K562 (cell line): ENCODE measurements at regions not wholly inside any gene's neighbourhood (a gene's known extent, or its start where the extent isn't known, plus 50 kb on each side); places are given as distances from the start of the nearest gene placed in this dataset.

Source experiments
- ATAC-seq: fragments of 200-7000 bp; cut with Tn5 transposase; 3 replicates; pipeline ENCODE4 v1.9.1; 2020; ENCODE audit warnings: moderate library complexity
- BruUV-seq: library from RNA; stranded (reverse); fragments of 400-500 nt; replicated peaks from 2 replicates; lab custom pipeline; 2021; lab: Mats Ljungman, UMichigan
- CTCF ChIA-PET: fragments of 300-600 bp; formaldehyde crosslinking; extraction: SDS; loops from one replicate; lab custom pipeline; 2021; ENCODE audit warnings: low intra/inter-chr PET ratio; lab: Yijun Ruan, JAX
- POLR2A ChIA-PET: fragments of 300-600, 350-650 bp; sonication (Branson Sonifier 250); formaldehyde crosslinking; extraction: SDS; loops from one replicate; lab custom pipeline; 2021; ENCODE audit warnings: antibody characterized with exemption, inconsistent platforms; lab: Yijun Ruan, JAX
- DNase-seq, 4 experiments: peaks; one replicate each; pipeline versions ENCODE4 v3.0.0 to v3.0.0-alpha.2; 2011 to 2018; ENCODE audit warnings: low spot score in 3 of 4, mixed read lengths in 3 of 4; ENCODE audit errors: extremely low read depth in 1 of 4
- FAIRE-seq: peaks from 2 replicates; lab custom pipeline; 2011; peaks lifted over from hg19 to GRCh38; lab: Jason Lieb, UNC
- H2AFZ ChIP-seq: 2 replicates; pipeline ENCODE4 v1.6.0; 2011; ENCODE audit warnings: low read depth, low read length, control low read depth, inconsistent platforms
- H3K27ac ChIP-seq: fragments of 200-600 bp; 3 replicates; pipeline ENCODE4 v1.8.0; 2011; ENCODE audit warnings: low read depth, mild to moderate bottlenecking, control low read depth, inconsistent platforms, low read length, moderate library complexity, mixed read lengths; ENCODE audit errors: extremely low read depth
- H3K27me3 ChIP-seq, 2 experiments: fragments of 300-600 bp in 1 of 2; 2 replicates in 1 of 2; 3 replicates in 1 of 2; pipeline versions ENCODE4 v1.6.0 to v1.8.0; 2011; ENCODE audit warnings: inconsistent platforms in 2 of 2, low read length in 2 of 2, mild to moderate bottlenecking in 1 of 2, mixed read lengths in 1 of 2, moderate library complexity in 1 of 2; ENCODE audit not compliant: control insufficient read depth in 2 of 2, insufficient read depth in 2 of 2
- H3K36me3 ChIP-seq: fragments of 300-600 bp; 3 replicates; pipeline ENCODE4 v1.8.0; 2011; ENCODE audit warnings: mild to moderate bottlenecking, low read length, inconsistent platforms; ENCODE audit not compliant: control insufficient read depth, insufficient read depth
- H3K4me1 ChIP-seq, 2 experiments: fragments of 200-600 bp in 1 of 2; replicated peaks in 1 of 2; 2 replicates in 1 of 2; 3 replicates in 1 of 2; pipeline versions ENCODE4 v1.5.1 to v1.8.0; 2011; ENCODE audit warnings: inconsistent platforms in 2 of 2, low read length in 2 of 2, mild to moderate bottlenecking in 1 of 2, mixed read lengths in 1 of 2, moderate library complexity in 1 of 2; ENCODE audit not compliant: control insufficient read depth in 2 of 2, insufficient read depth in 2 of 2
- H3K4me2 ChIP-seq: 2 replicates; pipeline ENCODE4 v1.6.1; 2011; ENCODE audit warnings: low read length, control low read depth, inconsistent platforms, mixed read lengths; ENCODE audit not compliant: insufficient read depth
- H3K4me3 ChIP-seq: fragments of 200-600 bp; sonication (generic), shearing (Covaris generic); 2 replicates; pipeline ENCODE4 v1.5.1; 2016; ENCODE audit warnings: control low read depth, inconsistent platforms
- H3K79me2 ChIP-seq: fragments of 200-600 bp; 3 replicates; pipeline ENCODE4 v1.8.0; 2011; ENCODE audit warnings: low read length, inconsistent platforms; ENCODE audit not compliant: control insufficient read depth, insufficient read depth
- H3K9ac ChIP-seq, 2 experiments: 2 replicates each; pipeline versions ENCODE4 v1.6.0 to v1.6.1; 2011; ENCODE audit warnings: low read depth in 2 of 2, low read length in 2 of 2, control low read depth in 1 of 2, inconsistent platforms in 1 of 2, mild to moderate bottlenecking in 1 of 2, mixed read lengths in 1 of 2; ENCODE audit not compliant: insufficient read depth in 1 of 2
- H3K9me1 ChIP-seq: one replicate; pipeline ENCODE4 v1.6.0; 2011; ENCODE audit warnings: inconsistent platforms, mild to moderate bottlenecking, low read length, moderate library complexity; ENCODE audit not compliant: control insufficient read depth, insufficient read depth
- H3K9me3 ChIP-seq: replicated peaks from 2 replicates; pipeline ENCODE4 v1.5.1; 2011; ENCODE audit warnings: low read depth, low read length, inconsistent platforms; ENCODE audit not compliant: control insufficient read depth, insufficient read depth
- H4K20me1 ChIP-seq: replicated peaks from 2 replicates; pipeline ENCODE4 v1.6.1; 2011; ENCODE audit warnings: low read length, inconsistent platforms, mixed read lengths; ENCODE audit not compliant: control insufficient read depth, insufficient read depth
- LARP7 ChIP-seq: fragments of 450-650 bp; IDR thresholded peaks from 2 replicates; pipeline ENCODE4 v1.6.1; 2016
- SMAD4 ChIP-seq: fragments of 250-450 bp; sonication (Bioruptor Pico); conservative IDR thresholded peaks from 2 replicates; pipeline ENCODE4 v1.8.0; 2021; ENCODE audit warnings: inconsistent platforms, mild to moderate bottlenecking, moderate library complexity
- ZNF561 ChIP-seq: fragments of 450-650 bp; formaldehyde crosslinking; conservative IDR thresholded peaks from 2 replicates; pipeline ENCODE4 v1.4.0; 2020; ENCODE audit warnings: mild to moderate bottlenecking, moderate library complexity
- ZNF764 ChIP-seq: fragments of 250-450 bp; sonication (Bioruptor Pico); IDR thresholded peaks from 2 replicates; pipeline ENCODE4 v1.4.0; 2020; ENCODE audit warnings: low read depth, mild to moderate bottlenecking, moderate library complexity
- WGBS: fragments of 100-300 bp; shearing (Covaris generic); methylation state at CpG from one replicate; pipeline ENCODE4 v1.1.6; 2016; ENCODE audit warnings: low coverage, mixed read lengths; ENCODE audit not compliant: insufficient coverage; ENCODE audit errors: missing lambda C conversion rate; 5-methylcytosine and 5-hydroxymethylcytosine counted together
- in situ Hi-C: fragments of 300-500 bp; cut with MboI; formaldehyde crosslinking; loops from 4 replicates; pipeline ENCODE4 v1.15.0; 2018; ENCODE audit warnings: inconsistent platforms, mixed read lengths
- intact Hi-C: fragments of 100-400 bp; cut with micrococcal nuclease; formaldehyde crosslinking; loops from 2 replicates; pipeline ENCODE4 v1.14.2; 2022
- TF ChIP-seq, protein P1 (sequence below): fragments of 250-450 bp; sonication (Bioruptor Pico); IDR thresholded peaks from 2 replicates; pipeline ENCODE4 v1.4.0; 2020

DNA sequence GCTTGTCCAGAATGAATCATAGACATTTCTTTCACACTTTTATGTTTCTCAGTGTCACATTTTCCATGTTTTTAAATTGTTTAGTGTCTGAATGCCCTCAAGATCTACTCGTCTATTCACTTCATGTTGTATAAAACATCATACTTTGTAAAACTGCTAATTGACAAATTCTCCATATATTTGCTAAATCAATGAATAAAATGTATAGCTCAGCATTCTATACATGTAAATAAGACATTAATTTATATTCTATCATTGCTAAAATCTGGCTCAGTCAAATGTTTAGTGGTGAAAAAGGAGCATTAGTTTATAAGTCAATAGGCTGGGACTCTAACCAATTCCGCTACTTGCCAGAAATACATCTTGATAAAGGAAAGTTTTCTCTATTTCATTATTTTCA is 379.6 kb downstream of the NAF1 start:
- Histone ChIP-seq H3K4me3 (no peak overlapping the region), H3K9me1 (no peaks in the 10 kb centered on the region), H3K9me3 (no peaks in the 10 kb centered on the region), H3K27me3 (no peaks in the 10 kb centered on the region), H3K36me3 (no peaks in the 10 kb centered on the region), H2AFZ (no peak overlapping the region), H3K4me1 (no peaks in the 10 kb centered on the region), H3K27ac (no peak overlapping the region), H3K9ac (no peak overlapping the region), H3K4me2 (no peak overlapping the region), H3K79me2 (no peaks in the 10 kb centered on the region), H4K20me1 (no peaks in the 10 kb centered on the region)
- 3% methylated on average over 2 of the region's 2 CpGs for WGBS
- ChIA-PET POLR2A (no interaction called here), CTCF (no interaction called here)
- intact Hi-C loops (no loop called here), in situ Hi-C loops (no loop called here)
- FAIRE-seq (no peak), DNase-seq (no peak), ATAC-seq (no peak)
- no TSS peak for BruUV-seq
- TF ChIP-seq SMAD4 (CRISPR knock-in tag), result no peak
- no peak for TF ChIP-seq ZNF764 (CRISPR knock-in tag)
- no peak for TF ChIP-seq ZNF561 (CRISPR knock-in tag)
- no peak for TF ChIP-seq LARP7
- TF ChIP-seq, protein P1, sequence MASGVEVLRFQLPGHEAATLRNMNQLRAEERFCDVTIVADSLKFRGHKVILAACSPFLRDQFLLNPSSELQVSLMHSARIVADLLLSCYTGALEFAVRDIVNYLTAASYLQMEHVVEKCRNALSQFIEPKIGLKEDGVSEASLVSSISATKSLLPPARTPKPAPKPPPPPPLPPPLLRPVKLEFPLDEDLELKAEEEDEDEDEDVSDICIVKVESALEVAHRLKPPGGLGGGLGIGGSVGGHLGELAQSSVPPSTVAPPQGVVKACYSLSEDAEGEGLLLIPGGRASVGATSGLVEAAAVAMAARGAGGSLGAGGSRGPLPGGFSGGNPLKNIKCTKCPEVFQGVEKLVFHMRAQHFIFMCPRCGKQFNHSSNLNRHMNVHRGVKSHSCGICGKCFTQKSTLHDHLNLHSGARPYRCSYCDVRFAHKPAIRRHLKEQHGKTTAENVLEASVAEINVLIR (CRISPR knock-in tag), result no peak
